ENCODE measurements at regions not wholly inside any gene's neighbourhood (a gene's known extent, or its start where the extent isn't known, plus 50 kb on each side); places are given as distances from the start of the nearest gene placed in this dataset.

DNA sequence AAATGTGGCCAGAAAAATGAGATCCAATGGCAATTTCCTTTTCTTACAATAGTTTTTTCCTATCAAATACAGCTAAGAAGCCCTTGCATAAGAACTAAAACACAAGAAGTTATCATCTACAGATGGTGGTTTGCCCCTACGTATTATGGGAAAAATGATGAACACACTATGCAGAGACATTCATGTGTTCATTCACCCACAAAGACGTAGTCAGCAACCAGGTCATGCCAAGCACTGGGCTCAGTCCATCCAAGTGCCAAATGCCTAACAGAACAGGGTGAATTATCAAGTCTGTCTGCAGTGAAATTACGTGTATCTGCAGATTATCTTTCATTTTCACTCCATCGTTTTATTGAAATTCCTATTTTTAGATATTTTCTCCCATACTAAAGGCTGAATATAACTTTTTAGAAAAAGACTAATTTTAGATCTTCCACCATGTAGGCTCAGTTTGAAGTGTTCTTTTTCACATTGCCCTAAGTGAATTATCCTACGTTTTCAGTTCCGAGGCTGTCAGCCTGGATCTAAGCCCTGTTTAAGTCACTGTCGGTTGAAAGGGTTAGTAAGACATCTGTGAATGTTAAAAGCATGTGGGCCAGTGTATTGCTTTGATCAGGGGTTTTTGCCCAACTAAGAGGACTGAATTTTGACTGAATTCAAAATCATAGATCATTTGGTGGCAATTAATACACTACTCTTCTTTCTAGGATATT is 78.1 kb upstream of the DHX40 start:
- H3F3A ChIP-seq (ENCODE audit: control insufficient read depth, insufficient read depth) = no peaks in the 10 kb centered on the region
- no peak overlapping the region for H3K4me2 ChIP-seq (ENCODE audit: low read length)
- H3K27me3 ChIP-seq (ENCODE audit: control insufficient read depth, low read length) = peaks cover 17% of the 10 kb centered on the region
- H3K9me2 ChIP-seq (replicated peaks; ENCODE audit: control insufficient read depth, low read length) = no peaks in the 10 kb centered on the region
- H3K9me3 ChIP-seq (ENCODE audit: control insufficient read depth, insufficient read depth, low read length) = no peaks in the 10 kb centered on the region
- no peaks in the 10 kb centered on the region for H3K36me3 ChIP-seq (ENCODE audit: control insufficient read depth, low read length)
- no peak for TF ChIP-seq EZH2phosphoT487 (IDR thresholded peaks at IDR 0.05; ENCODE audit: borderline replicate concordance, low read length)
- TF ChIP-seq, protein P1, sequence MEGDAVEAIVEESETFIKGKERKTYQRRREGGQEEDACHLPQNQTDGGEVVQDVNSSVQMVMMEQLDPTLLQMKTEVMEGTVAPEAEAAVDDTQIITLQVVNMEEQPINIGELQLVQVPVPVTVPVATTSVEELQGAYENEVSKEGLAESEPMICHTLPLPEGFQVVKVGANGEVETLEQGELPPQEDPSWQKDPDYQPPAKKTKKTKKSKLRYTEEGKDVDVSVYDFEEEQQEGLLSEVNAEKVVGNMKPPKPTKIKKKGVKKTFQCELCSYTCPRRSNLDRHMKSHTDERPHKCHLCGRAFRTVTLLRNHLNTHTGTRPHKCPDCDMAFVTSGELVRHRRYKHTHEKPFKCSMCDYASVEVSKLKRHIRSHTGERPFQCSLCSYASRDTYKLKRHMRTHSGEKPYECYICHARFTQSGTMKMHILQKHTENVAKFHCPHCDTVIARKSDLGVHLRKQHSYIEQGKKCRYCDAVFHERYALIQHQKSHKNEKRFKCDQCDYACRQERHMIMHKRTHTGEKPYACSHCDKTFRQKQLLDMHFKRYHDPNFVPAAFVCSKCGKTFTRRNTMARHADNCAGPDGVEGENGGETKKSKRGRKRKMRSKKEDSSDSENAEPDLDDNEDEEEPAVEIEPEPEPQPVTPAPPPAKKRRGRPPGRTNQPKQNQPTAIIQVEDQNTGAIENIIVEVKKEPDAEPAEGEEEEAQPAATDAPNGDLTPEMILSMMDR (IDR thresholded peaks at IDR 0.05; ENCODE audit: low read depth, low read length, poor library complexity, severe bottlenecking) = no peak
- H4K20me1 ChIP-seq (ENCODE audit: control insufficient read depth, insufficient read depth, low read depth, low read length) = no peaks in the 10 kb centered on the region
- H3K4me3 ChIP-seq (ENCODE audit: low read length) = no peak overlapping the region
- H3K27ac ChIP-seq (ENCODE audit: low read depth, low read length) = no peak overlapping the region
- no peaks in the 10 kb centered on the region for H3K79me2 ChIP-seq (ENCODE audit: control insufficient read depth, low read length)
- peaks cover 7% of the 10 kb centered on the region for H3K4me1 ChIP-seq (ENCODE audit: control insufficient read depth, low read length)

GRCh38 chr17:59488805-59489204 is 76.6 kb upstream of the DHX40 start:
- H3K4me1 ChIP-seq (ENCODE audit: control insufficient read depth, low read length) = peaks cover 4% of the 10 kb centered on the region
- no peaks in the 10 kb centered on the region for H4K20me1 ChIP-seq (ENCODE audit: control insufficient read depth, insufficient read depth, low read depth, low read length)
- no peaks in the 10 kb centered on the region for H3K9me2 ChIP-seq (replicated peaks; ENCODE audit: control insufficient read depth, low read length)
- no peak overlapping the region for H3K4me2 ChIP-seq (ENCODE audit: low read length)
- H3K27me3 ChIP-seq (ENCODE audit: control insufficient read depth, low read length) = peaks cover 17% of the 10 kb centered on the region
- TF ChIP-seq EZH2phosphoT487 (IDR thresholded peaks at IDR 0.05; ENCODE audit: borderline replicate concordance, low read length) = no peak
- TF ChIP-seq, protein P1 (IDR thresholded peaks at IDR 0.05; ENCODE audit: low read depth, low read length, poor library complexity, severe bottlenecking) = no peak
- H3K4me3 ChIP-seq (ENCODE audit: low read length) = no peak overlapping the region
- no peaks in the 10 kb centered on the region for H3K9me3 ChIP-seq (ENCODE audit: control insufficient read depth, insufficient read depth, low read length)
- H3F3A ChIP-seq (ENCODE audit: control insufficient read depth, insufficient read depth) = no peaks in the 10 kb centered on the region
- no peak overlapping the region for H3K27ac ChIP-seq (ENCODE audit: low read depth, low read length)
- H3K36me3 ChIP-seq (ENCODE audit: control insufficient read depth, low read length) = no peaks in the 10 kb centered on the region
- no peaks in the 10 kb centered on the region for H3K79me2 ChIP-seq (ENCODE audit: control insufficient read depth, low read length)

- no peaks in the 10 kb centered on the region for H3K9me2 ChIP-seq (replicated peaks; ENCODE audit: control insufficient read depth, low read length)
- H3K4me3 ChIP-seq (ENCODE audit: low read length) = no peak overlapping the region
- no peaks in the 10 kb centered on the region for H3K9me3 ChIP-seq (ENCODE audit: control insufficient read depth, insufficient read depth, low read length)
- no peaks in the 10 kb centered on the region for H3F3A ChIP-seq (ENCODE audit: control insufficient read depth, insufficient read depth)
- H3K36me3 ChIP-seq (ENCODE audit: control insufficient read depth, low read length) = no peaks in the 10 kb centered on the region
- no peaks in the 10 kb centered on the region for H3K79me2 ChIP-seq (ENCODE audit: control insufficient read depth, low read length)
- H4K20me1 ChIP-seq (ENCODE audit: control insufficient read depth, insufficient read depth, low read depth, low read length) = no peaks in the 10 kb centered on the region
- H3K4me2 ChIP-seq (ENCODE audit: low read length) = no peak overlapping the region
- no peaks in the 10 kb centered on the region for H3K4me1 ChIP-seq (ENCODE audit: control insufficient read depth, low read length)
- peaks cover 17% of the 10 kb centered on the region for H3K27me3 ChIP-seq (ENCODE audit: control insufficient read depth, low read length)
- TF ChIP-seq, protein P1 (IDR thresholded peaks at IDR 0.05; ENCODE audit: low read depth, low read length, poor library complexity, severe bottlenecking) = no peak
- TF ChIP-seq EZH2phosphoT487 (IDR thresholded peaks at IDR 0.05; ENCODE audit: borderline replicate concordance, low read length) = no peak
- H3K27ac ChIP-seq (ENCODE audit: low read depth, low read length) = no peak overlapping the region
Observed at GRCh38 chr17:59490216-59490615, 75.2 kb upstream of the DHX40 start.
